GM12875 (cell line): ENCODE measurements at regions not wholly inside any gene's neighbourhood (a gene's known extent, or its start where the extent isn't known, plus 50 kb on each side); places are given as distances from the start of the nearest gene placed in this dataset.
"Not testable (repeated sequence)": the region's sequence is repeated elsewhere in the genome, so short reads cannot be mapped to it uniquely, and the experiment has no call there.

Experiments
- H3K4me3 ChIP-seq: one replicate; pipeline ENCODE4 v1.5.1; 2011; ENCODE audit warnings: low read depth, low read length, control low read depth
- TF ChIP-seq, protein P1 (sequence below): IDR thresholded peaks from 2 replicates; pipeline ENCODE4 v1.5.1; 2011; ENCODE audit warnings: low read depth, mild to moderate bottlenecking, control low read depth, inconsistent platforms, low read length, moderate library complexity, borderline replicate concordance; ENCODE audit not compliant: insufficient read depth

GRCh38 chr12:22126758-22127157 lies 80.7 kb downstream of the CMAS start:
- TF ChIP-seq, protein P1, sequence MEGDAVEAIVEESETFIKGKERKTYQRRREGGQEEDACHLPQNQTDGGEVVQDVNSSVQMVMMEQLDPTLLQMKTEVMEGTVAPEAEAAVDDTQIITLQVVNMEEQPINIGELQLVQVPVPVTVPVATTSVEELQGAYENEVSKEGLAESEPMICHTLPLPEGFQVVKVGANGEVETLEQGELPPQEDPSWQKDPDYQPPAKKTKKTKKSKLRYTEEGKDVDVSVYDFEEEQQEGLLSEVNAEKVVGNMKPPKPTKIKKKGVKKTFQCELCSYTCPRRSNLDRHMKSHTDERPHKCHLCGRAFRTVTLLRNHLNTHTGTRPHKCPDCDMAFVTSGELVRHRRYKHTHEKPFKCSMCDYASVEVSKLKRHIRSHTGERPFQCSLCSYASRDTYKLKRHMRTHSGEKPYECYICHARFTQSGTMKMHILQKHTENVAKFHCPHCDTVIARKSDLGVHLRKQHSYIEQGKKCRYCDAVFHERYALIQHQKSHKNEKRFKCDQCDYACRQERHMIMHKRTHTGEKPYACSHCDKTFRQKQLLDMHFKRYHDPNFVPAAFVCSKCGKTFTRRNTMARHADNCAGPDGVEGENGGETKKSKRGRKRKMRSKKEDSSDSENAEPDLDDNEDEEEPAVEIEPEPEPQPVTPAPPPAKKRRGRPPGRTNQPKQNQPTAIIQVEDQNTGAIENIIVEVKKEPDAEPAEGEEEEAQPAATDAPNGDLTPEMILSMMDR = no peak

GRCh38 chr12:22130671-22131070 lies 84.7 kb downstream of the CMAS start:
- H3K4me3 ChIP-seq = no peak overlapping the region
- TF ChIP-seq, protein P1 = no peak

More at GRCh38 chr12:22126758-22127157, 80.7 kb downstream of the CMAS start:
- H3K4me3 ChIP-seq = no peak overlapping the region

- not testable (repeated sequence) for H3K4me3 ChIP-seq
Measured at GRCh38 chr12:22136604-22137117, 90.6 kb downstream of the CMAS start.
